IPS-20b (cell line): ENCODE measurements at regions not wholly inside any gene's neighbourhood (a gene's known extent, or its start where the extent isn't known, plus 50 kb on each side); places are given as distances from the start of the nearest gene placed in this dataset.
"Not testable (repeated sequence)": the region's sequence is repeated elsewhere in the genome, so short reads cannot be mapped to it uniquely, and the experiment has no call there.

Experiments
- H3K27ac ChIP-seq: one replicate; pipeline ENCODE4 v1.5.1; 2013; ENCODE audit warnings: low read length
- H3K27me3 ChIP-seq: 2 replicates; pipeline ENCODE4 v1.6.1; 2013; ENCODE audit warnings: mild to moderate bottlenecking, low read length, inconsistent platforms; ENCODE audit not compliant: insufficient read depth
- H3K36me3 ChIP-seq: 2 replicates; pipeline ENCODE4 v1.6.1; 2013; ENCODE audit warnings: low read depth, mild to moderate bottlenecking, inconsistent platforms, low read length, moderate library complexity; ENCODE audit not compliant: insufficient read depth
- H3K4me1 ChIP-seq: 2 replicates; pipeline ENCODE4 v1.6.1; 2013; ENCODE audit warnings: mild to moderate bottlenecking, control low read depth, inconsistent platforms, low read length, moderate library complexity; ENCODE audit not compliant: insufficient read depth
- H3K4me3 ChIP-seq: 2 replicates; pipeline ENCODE4 v1.5.1; 2013; ENCODE audit warnings: mild to moderate bottlenecking, low read length, inconsistent platforms
- H3K9ac ChIP-seq: 2 replicates; pipeline ENCODE4 v1.6.1; 2013; ENCODE audit warnings: low read depth, mild to moderate bottlenecking, inconsistent platforms, low read length, moderate library complexity
- H3K9me3 ChIP-seq: 2 replicates; pipeline ENCODE4 v1.6.1; 2013; ENCODE audit warnings: mild to moderate bottlenecking, low read depth, low read length, inconsistent platforms; ENCODE audit not compliant: insufficient read depth

GRCh38 chr9:85487872-85488271 is 253.9 kb downstream of the AGTPBP1 start:
- no peaks in the 10 kb centered on the region for H3K9me3 ChIP-seq
- H3K4me3 ChIP-seq = no peak overlapping the region
- H3K27me3 ChIP-seq = no peaks in the 10 kb centered on the region
- no peaks in the 10 kb centered on the region for H3K36me3 ChIP-seq
- H3K9ac ChIP-seq = no peak overlapping the region
- no peak overlapping the region for H3K27ac ChIP-seq
- no peaks in the 10 kb centered on the region for H3K4me1 ChIP-seq

GRCh38 chr9:85484235-85484634 is 257.5 kb downstream of the AGTPBP1 start:
- Histone ChIP-seq H3K27ac (no peak overlapping the region), H3K4me1 (no peaks in the 10 kb centered on the region), H3K4me3 (no peak overlapping the region), H3K9me3 (no peaks in the 10 kb centered on the region), H3K9ac (no peak overlapping the region), H3K36me3 (no peaks in the 10 kb centered on the region), H3K27me3 (no peaks in the 10 kb centered on the region)

DNA sequence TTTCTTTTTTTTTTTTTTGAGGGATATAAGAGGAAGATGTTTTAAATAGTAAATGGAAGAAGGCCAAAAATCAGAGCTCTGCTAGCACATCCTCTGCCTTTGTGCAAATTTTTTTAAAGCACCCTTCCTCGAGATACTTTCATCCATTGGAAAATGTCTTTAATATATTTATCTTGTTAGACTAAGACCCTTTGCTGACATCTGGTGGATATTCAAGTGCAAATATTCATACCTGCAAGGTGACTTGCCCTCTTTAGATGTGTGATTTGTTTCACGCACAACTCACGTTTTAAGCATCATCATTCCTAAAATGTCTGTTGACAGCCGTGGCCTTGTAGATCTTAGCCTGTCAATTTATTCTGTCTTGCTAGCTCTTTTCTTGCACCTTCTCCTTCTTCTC is 258.5 kb downstream of the AGTPBP1 start:
- no peak overlapping the region for H3K27ac ChIP-seq
- no peaks in the 10 kb centered on the region for H3K36me3 ChIP-seq
- no peak overlapping the region for H3K4me3 ChIP-seq
- no peak overlapping the region for H3K9ac ChIP-seq
- H3K4me1 ChIP-seq = no peaks in the 10 kb centered on the region
- H3K27me3 ChIP-seq = no peaks in the 10 kb centered on the region
- no peaks in the 10 kb centered on the region for H3K9me3 ChIP-seq

DNA sequence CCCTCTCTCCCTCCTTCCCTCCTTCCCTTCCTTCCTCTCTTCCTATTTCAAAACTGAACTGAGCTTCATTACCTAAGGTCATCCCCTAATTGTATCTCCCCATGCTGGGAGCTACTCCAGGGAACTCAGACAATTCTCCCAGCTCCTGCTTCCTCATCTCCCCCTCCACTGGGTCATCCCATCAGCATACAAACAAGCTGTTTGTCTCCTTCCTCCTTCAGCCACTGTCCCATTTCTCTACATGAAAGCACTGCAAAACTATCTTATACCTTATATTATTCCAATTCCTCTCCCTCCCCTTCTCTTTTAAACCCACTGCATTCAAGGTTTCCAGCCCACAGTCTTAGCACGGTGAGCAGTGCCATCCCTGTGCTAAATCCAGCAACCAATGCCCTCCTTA is 262.4 kb downstream of the AGTPBP1 start:
- Histone ChIP-seq H3K36me3 (no peaks in the 10 kb centered on the region), H3K4me3 (no peak overlapping the region), H3K9ac (no peak overlapping the region), H3K27ac (no peak overlapping the region), H3K4me1 (no peaks in the 10 kb centered on the region), H3K9me3 (peaks cover 15% of the 10 kb centered on the region), H3K27me3 (no peaks in the 10 kb centered on the region)

GRCh38 chr9:85478847-85479246 is 262.9 kb downstream of the AGTPBP1 start:
- peaks cover 17% of the 10 kb centered on the region for H3K9me3 ChIP-seq
- no peak overlapping the region for H3K4me3 ChIP-seq
- no peak overlapping the region for H3K9ac ChIP-seq
- H3K36me3 ChIP-seq = no peaks in the 10 kb centered on the region
- H3K4me1 ChIP-seq = no peaks in the 10 kb centered on the region
- no peaks in the 10 kb centered on the region for H3K27me3 ChIP-seq
- no peak overlapping the region for H3K27ac ChIP-seq

GRCh38 chr9:85474896-85475295 is 266.9 kb downstream of the AGTPBP1 start:
- H3K9ac ChIP-seq, H3K4me1 ChIP-seq, H3K27ac ChIP-seq, H3K27me3 ChIP-seq, H3K4me3 ChIP-seq, H3K36me3 ChIP-seq: not testable (repeated sequence)
- H3K9me3 ChIP-seq = peaks cover 17% of the 10 kb centered on the region

GRCh38 chr9:85471791-85472190 is 270.0 kb downstream of the AGTPBP1 start:
- no peaks in the 10 kb centered on the region for H3K36me3 ChIP-seq
- H3K4me3 ChIP-seq = no peak overlapping the region
- H3K4me1 ChIP-seq = peaks cover 7% of the 10 kb centered on the region

DNA sequence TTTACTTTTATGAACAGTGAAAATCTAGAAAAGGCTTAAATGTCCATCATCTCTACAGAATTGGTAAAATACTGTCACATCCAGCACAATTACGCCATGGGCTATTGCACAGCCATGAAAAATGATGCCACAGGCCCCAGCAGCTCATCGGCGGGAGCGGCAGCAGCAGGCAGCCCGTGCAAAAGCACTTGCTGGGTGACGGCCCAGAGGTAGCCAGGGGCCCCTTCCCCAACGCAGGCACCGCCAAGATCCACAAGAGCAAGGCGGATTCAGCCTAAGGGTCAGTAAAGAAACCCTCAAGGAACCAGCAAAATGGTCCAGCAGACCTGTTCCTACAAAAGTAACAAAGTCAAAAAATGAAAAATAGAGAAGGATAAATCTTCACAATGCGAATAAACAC is 272.7 kb downstream of the AGTPBP1 start:
- H3K9ac ChIP-seq = no peak overlapping the region
- no peaks in the 10 kb centered on the region for H3K9me3 ChIP-seq
- H3K36me3 ChIP-seq = no peaks in the 10 kb centered on the region
- no peak overlapping the region for H3K4me3 ChIP-seq
- no peak overlapping the region for H3K27ac ChIP-seq
- peaks cover 8% of the 10 kb centered on the region for H3K4me1 ChIP-seq
- H3K27me3 ChIP-seq = no peaks in the 10 kb centered on the region

More at GRCh38 chr9:85471791-85472190, 270.0 kb downstream of the AGTPBP1 start:
- Histone ChIP-seq H3K27ac (no peak overlapping the region), H3K9ac (no peak overlapping the region), H3K27me3 (no peaks in the 10 kb centered on the region), H3K9me3 (peaks cover 17% of the 10 kb centered on the region)

GRCh38 chr9:85466834-85467233 is 274.9 kb downstream of the AGTPBP1 start:
- Histone ChIP-seq H3K9ac (no peak overlapping the region; the same call in 1 of the 2 replicates), H3K27ac (no peak overlapping the region), H3K4me3 (0 out of 2 replicates have a peak overlapping the region, but pooled peaks have one; percentile 1), H3K9me3 (no peaks in the 10 kb centered on the region), H3K36me3 (no peaks in the 10 kb centered on the region), H3K4me1 (peaks cover 8% of the 10 kb centered on the region), H3K27me3 (no peaks in the 10 kb centered on the region)

DNA sequence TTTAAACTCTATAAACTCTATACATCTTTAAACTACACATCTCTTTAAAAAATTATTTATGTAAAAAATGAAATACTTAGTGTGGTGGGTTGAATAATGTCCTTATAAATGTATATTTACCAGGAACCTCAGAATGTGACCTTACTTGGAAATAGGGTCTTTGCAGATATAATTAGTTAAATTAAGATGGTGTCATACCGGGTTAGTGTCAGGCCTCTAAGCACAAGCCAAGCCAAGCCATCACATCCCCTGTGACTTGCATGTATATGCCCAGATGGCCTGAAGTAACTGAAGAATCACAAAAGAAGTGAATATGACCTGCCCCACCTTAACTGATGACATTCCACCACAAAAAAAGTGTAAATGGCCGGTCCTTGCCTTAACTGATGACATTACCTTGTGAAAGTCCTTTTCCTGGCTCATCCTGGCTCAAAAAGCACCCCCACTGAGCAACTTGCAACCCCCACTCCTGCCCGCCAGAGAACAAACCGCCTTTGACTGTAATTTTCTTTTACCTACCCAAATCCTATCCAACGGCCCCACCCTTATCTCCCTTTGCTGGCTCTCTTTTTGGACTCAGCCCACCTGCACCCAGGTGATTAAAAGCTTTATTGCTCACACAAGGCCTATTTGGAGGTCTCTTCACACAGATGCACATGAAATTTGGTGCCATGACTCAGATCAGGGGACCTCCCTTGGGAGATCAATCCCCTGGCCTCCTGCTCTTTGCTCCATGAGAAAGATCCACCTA is 283.5 kb downstream of the AGTPBP1 start:
- not testable (repeated sequence) for H3K4me1 ChIP-seq, H3K9me3 ChIP-seq, H3K36me3 ChIP-seq, H3K27me3 ChIP-seq, H3K27ac ChIP-seq, H3K9ac ChIP-seq
- H3K4me3 ChIP-seq = peak overlapping the region; percentile 46

DNA sequence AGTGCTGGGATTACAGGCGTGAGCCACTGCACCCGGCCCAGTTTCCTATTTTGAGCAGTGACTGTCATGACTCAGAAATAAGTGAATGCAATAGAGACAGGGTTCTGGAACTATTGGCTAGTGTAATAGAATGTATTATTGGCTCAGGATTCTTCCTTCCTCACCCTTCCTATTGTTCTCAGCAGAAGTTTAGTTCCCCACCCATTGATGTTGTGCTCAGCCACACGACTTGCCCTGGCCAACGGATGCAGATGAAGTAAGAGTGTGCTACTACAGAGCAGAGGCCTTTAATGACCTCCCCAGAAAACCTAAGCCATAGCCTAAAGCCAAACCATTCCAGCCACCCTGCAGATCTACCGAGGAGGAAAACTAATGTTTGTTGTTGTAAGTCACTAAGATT is 287.9 kb downstream of the AGTPBP1 start:
- Histone ChIP-seq H3K9ac (no peak overlapping the region), H3K36me3 (no peaks in the 10 kb centered on the region), H3K27me3 (no peaks in the 10 kb centered on the region), H3K9me3 (no peaks in the 10 kb centered on the region), H3K27ac (no peak overlapping the region), H3K4me3 (no peak overlapping the region), H3K4me1 (no peaks in the 10 kb centered on the region)

GRCh38 chr9:85452841-85453240 is 288.9 kb downstream of the AGTPBP1 start:
- Histone ChIP-seq H3K27ac (no peak overlapping the region), H3K27me3 (no peaks in the 10 kb centered on the region), H3K36me3 (no peaks in the 10 kb centered on the region), H3K4me3 (no peak overlapping the region), H3K9ac (no peak overlapping the region), H3K9me3 (no peaks in the 10 kb centered on the region), H3K4me1 (no peaks in the 10 kb centered on the region)
